ENCODE measurements at regions not wholly inside any gene's neighbourhood (a gene's known extent, or its start where the extent isn't known, plus 50 kb on each side); places are given as distances from the start of the nearest gene placed in this dataset.

DNA sequence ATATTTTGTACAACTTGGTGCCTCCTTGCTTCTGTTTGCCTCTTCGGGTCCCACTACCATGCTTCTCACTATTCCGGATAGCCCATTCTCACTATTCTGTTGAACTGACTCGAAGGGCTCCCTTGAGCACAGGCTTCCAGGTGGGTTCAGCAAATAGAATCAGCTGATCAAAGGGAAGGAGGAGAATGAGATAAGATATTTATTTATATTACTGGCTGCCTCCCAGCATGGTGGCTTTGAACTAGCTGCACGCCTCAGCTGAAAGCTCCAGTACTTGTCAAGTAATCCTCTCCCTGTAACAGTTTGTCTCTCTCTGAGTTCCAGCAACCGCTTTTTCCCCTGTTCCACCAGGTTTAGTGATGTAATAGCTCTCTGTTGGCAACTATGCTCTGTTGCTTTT is 187.8 kb upstream of the HNRNPA3 start:
- no peaks in the 10 kb centered on the region for H3K27me3 ChIP-seq (ENCODE audit: control insufficient read depth, insufficient read depth, low read length, poor library complexity, severe bottlenecking)
- 83 to 88% methylated on average over 5 of the region's 5 CpGs for WGBS, 2 experiments

DNA sequence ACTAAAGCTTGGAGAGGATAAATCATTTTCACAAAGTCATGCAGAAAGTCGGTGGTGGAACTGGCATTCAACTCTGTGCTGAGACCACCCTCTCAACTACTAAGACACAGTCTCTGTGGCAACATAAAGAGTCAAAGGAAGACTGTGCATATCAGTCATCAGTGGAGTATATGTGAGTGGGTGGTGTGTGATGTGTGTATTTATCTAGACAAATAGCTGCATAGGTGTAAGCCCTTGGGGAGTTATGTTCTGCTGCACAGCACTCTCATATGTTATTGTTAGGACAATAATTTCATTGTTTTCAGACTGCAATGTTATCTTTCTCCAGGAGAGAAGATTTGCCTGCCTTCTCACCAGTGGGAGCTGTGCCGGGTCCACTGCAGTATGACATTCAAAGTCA is 186.3 kb upstream of the HNRNPA3 start:
- Histone ChIP-seq H3K27ac (ENCODE audit: insufficient read depth, low read depth, low read length, poor library complexity, severe bottlenecking) (no peak overlapping the region), H3K36me3 (ENCODE audit: control insufficient read depth, insufficient read depth, low read length) (no peaks in the 10 kb centered on the region), H3K4me3 (ENCODE audit: insufficient read depth, low read depth, low read length) (no peak overlapping the region), H3K4me1 (ENCODE audit: control insufficient read depth, insufficient read depth, low read length) (no peaks in the 10 kb centered on the region), H3K27me3 (ENCODE audit: control insufficient read depth, insufficient read depth, low read length, poor library complexity, severe bottlenecking) (no peaks in the 10 kb centered on the region), H3K9me3 (ENCODE audit: control insufficient read depth, low read length) (no peaks in the 10 kb centered on the region)
- WGBS, 2 experiments = 89 to 100% methylated on average over 2 of the region's 2 CpGs

More for the DNA sequence above, 187.8 kb upstream of the HNRNPA3 start:
- Histone ChIP-seq H3K4me3 (ENCODE audit: insufficient read depth, low read depth, low read length) (no peak overlapping the region), H3K9me3 (ENCODE audit: control insufficient read depth, low read length) (no peaks in the 10 kb centered on the region), H3K36me3 (ENCODE audit: control insufficient read depth, insufficient read depth, low read length) (no peaks in the 10 kb centered on the region), H3K27ac (ENCODE audit: insufficient read depth, low read depth, low read length, poor library complexity, severe bottlenecking) (no peak overlapping the region), H3K4me1 (ENCODE audit: control insufficient read depth, insufficient read depth, low read length) (no peaks in the 10 kb centered on the region)

DNA sequence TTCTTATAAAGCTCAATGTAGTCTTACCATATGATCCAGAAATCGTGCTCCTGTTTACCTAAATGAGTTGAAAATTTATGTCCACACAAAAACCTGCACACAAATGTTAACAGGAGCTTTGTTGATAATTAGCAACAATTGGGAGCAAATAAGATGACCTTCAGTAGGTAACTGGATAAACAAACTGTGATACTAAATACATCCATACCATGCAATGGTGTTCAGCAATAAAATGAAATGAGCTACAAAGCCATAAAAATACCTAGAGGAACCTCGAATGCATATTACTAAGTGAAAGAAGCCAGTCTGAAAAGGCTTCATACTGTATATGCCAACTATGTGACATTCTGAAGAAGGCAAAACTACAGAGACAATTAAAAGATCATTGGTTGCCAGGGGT is 185.6 kb upstream of the HNRNPA3 start:
- 92 to 94% methylated on average over 2 of the region's 2 CpGs for WGBS, 2 experiments
- no peaks in the 10 kb centered on the region for H3K27me3 ChIP-seq (ENCODE audit: control insufficient read depth, insufficient read depth, low read length, poor library complexity, severe bottlenecking)
- no peak overlapping the region for H3K4me3 ChIP-seq (ENCODE audit: insufficient read depth, low read depth, low read length)
- no peaks in the 10 kb centered on the region for H3K4me1 ChIP-seq (ENCODE audit: control insufficient read depth, insufficient read depth, low read length)
- no peaks in the 10 kb centered on the region for H3K36me3 ChIP-seq (ENCODE audit: control insufficient read depth, insufficient read depth, low read length)
- no peak overlapping the region for H3K27ac ChIP-seq (ENCODE audit: insufficient read depth, low read depth, low read length, poor library complexity, severe bottlenecking)
- no peaks in the 10 kb centered on the region for H3K9me3 ChIP-seq (ENCODE audit: control insufficient read depth, low read length)

DNA sequence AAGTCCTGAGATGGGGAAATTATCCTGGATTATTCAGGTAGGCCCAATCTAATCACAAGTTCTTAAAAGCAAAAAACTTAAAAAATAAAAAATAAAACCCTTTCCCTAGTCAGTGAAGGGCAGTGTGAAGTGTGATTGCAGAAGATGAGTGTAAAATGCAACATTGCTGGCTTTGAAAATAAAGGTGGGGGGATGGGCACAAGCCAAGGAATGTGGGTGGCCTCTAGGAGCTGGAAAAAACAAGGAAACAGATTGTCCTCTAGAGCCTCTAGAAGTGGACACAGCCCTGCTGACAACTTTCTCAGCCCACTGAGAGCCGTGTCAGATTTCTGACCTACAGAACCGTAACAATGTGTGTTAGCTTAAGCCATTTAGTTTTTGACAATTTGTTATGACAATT is 184.3 kb upstream of the HNRNPA3 start:
- no peaks in the 10 kb centered on the region for H3K27me3 ChIP-seq (ENCODE audit: control insufficient read depth, insufficient read depth, low read length, poor library complexity, severe bottlenecking)
- no peak overlapping the region for H3K27ac ChIP-seq (ENCODE audit: insufficient read depth, low read depth, low read length, poor library complexity, severe bottlenecking)
- 75 to 90% methylated on average over 2 of the region's 2 CpGs for WGBS, 2 experiments

DNA sequence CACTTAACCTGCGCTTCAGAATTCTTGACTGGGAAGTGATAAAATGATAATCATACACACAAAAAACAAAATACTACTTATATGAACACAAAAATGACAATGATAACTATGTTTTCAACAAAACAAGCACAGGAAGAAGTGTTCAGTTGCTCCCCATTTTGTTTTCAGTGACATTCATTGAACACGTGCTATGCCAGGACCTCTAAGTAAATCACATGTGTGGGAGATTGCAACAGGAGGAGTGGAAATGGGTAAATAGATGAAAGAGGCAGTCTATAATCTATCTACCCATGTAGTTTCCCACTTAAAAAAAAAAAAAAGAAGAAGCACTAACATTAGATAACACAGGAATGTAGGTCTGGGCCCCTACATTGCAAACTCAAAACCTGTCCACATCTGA is 183.5 kb upstream of the HNRNPA3 start:
- no peak overlapping the region for H3K4me3 ChIP-seq (ENCODE audit: insufficient read depth, low read depth, low read length)
- WGBS, 2 experiments = 97 to 100% methylated on average over 1 to 2 of the region's 2 CpGs
- no peaks in the 10 kb centered on the region for H3K36me3 ChIP-seq (ENCODE audit: control insufficient read depth, insufficient read depth, low read length)
- H3K27ac ChIP-seq (ENCODE audit: insufficient read depth, low read depth, low read length, poor library complexity, severe bottlenecking) = no peak overlapping the region
- no peaks in the 10 kb centered on the region for H3K4me1 ChIP-seq (ENCODE audit: control insufficient read depth, insufficient read depth, low read length)
- no peaks in the 10 kb centered on the region for H3K9me3 ChIP-seq (ENCODE audit: control insufficient read depth, low read length)
- H3K27me3 ChIP-seq (ENCODE audit: control insufficient read depth, insufficient read depth, low read length, poor library complexity, severe bottlenecking) = no peaks in the 10 kb centered on the region

More for the DNA sequence above, 184.3 kb upstream of the HNRNPA3 start:
- Histone ChIP-seq H3K36me3 (ENCODE audit: control insufficient read depth, insufficient read depth, low read length) (no peaks in the 10 kb centered on the region), H3K4me3 (ENCODE audit: insufficient read depth, low read depth, low read length) (no peak overlapping the region), H3K9me3 (ENCODE audit: control insufficient read depth, low read length) (no peaks in the 10 kb centered on the region), H3K4me1 (ENCODE audit: control insufficient read depth, insufficient read depth, low read length) (no peaks in the 10 kb centered on the region)

DNA sequence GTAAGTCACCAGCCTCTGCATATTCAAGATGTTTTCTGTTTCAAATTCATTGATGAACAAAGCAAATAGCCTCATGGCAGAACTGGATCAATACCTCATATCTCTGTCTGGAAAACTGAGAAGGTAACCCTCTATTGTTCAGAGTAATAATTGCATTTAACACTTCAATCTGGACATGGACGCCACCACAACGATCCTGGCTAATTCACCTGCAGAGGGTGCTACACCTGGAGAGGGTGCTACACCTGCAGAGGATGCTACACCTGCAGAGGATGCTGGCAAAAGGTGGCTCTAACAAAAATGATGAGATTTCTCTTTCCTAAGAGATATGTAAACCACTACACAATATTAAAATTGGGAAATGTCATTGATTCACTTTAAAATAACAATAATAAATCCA is 183.1 kb upstream of the HNRNPA3 start:
- H3K27ac ChIP-seq (ENCODE audit: insufficient read depth, low read depth, low read length, poor library complexity, severe bottlenecking) = no peak overlapping the region
- no peaks in the 10 kb centered on the region for H3K4me1 ChIP-seq (ENCODE audit: control insufficient read depth, insufficient read depth, low read length)
- H3K27me3 ChIP-seq (ENCODE audit: control insufficient read depth, insufficient read depth, low read length, poor library complexity, severe bottlenecking) = no peaks in the 10 kb centered on the region
- no peak overlapping the region for H3K4me3 ChIP-seq (ENCODE audit: insufficient read depth, low read depth, low read length)
- 77 to 82% methylated on average over 2 of the region's 2 CpGs for WGBS, 2 experiments
- H3K36me3 ChIP-seq (ENCODE audit: control insufficient read depth, insufficient read depth, low read length) = no peaks in the 10 kb centered on the region
- H3K9me3 ChIP-seq (ENCODE audit: control insufficient read depth, low read length) = no peaks in the 10 kb centered on the region

DNA sequence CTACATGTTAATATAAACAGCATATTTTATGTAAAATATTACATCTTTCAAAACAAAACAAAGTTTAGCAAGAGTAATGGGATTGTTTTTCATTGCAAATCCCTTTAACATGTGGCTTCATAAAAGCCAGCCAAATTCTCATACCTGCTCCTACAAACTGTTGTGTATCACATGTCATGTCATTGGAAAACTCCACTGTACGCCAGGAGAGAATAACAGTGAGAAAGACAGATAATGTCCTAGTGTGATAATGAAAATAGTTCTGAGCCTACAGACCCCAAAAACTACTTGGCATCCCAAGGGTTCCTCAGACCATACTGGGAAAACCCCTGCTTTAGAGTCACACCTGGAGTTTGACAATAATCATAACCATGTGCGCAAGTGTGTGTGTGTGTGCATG is 182.7 kb upstream of the HNRNPA3 start:
- 93 to 100% methylated on average over 1 to 2 of the region's 2 CpGs for WGBS, 2 experiments
- H3K4me3 ChIP-seq (ENCODE audit: insufficient read depth, low read depth, low read length) = no peak overlapping the region
- no peaks in the 10 kb centered on the region for H3K9me3 ChIP-seq (ENCODE audit: control insufficient read depth, low read length)
- no peaks in the 10 kb centered on the region for H3K36me3 ChIP-seq (ENCODE audit: control insufficient read depth, insufficient read depth, low read length)
- no peak overlapping the region for H3K27ac ChIP-seq (ENCODE audit: insufficient read depth, low read depth, low read length, poor library complexity, severe bottlenecking)
- H3K4me1 ChIP-seq (ENCODE audit: control insufficient read depth, insufficient read depth, low read length) = no peaks in the 10 kb centered on the region
- no peaks in the 10 kb centered on the region for H3K27me3 ChIP-seq (ENCODE audit: control insufficient read depth, insufficient read depth, low read length, poor library complexity, severe bottlenecking)

DNA sequence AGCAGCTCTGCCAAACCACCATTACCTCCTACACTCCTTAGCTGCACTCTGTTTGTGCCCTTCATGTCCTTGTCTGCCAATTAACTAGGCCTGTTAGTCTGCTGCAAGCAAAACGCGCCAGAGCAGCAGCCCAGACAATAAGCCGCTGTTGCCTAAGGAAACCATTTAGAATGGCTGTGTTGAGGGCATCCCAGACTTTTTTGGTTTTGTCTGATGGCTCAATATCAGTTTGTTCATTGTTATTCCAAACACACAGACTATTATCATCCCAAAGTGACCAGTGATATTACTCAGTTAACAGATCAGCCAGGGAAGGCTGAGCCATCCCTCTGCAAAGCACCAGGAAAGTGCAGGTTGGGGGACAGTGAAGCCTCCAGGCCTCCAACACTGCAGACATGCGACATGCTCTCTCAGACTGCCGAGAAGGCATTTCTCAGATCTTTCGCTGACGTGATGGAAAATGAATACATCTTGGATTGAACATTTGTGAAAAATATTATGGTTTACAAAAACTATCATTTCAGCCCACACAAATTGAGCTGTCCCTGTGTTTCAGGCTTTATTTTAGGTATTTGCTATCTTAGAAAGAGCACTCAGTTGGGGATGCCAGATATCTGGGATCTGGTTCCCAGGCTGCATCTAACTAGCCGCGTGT is 182.0 kb upstream of the HNRNPA3 start:
- H3K27ac ChIP-seq (ENCODE audit: insufficient read depth, low read depth, low read length, poor library complexity, severe bottlenecking) = no peak overlapping the region

DNA sequence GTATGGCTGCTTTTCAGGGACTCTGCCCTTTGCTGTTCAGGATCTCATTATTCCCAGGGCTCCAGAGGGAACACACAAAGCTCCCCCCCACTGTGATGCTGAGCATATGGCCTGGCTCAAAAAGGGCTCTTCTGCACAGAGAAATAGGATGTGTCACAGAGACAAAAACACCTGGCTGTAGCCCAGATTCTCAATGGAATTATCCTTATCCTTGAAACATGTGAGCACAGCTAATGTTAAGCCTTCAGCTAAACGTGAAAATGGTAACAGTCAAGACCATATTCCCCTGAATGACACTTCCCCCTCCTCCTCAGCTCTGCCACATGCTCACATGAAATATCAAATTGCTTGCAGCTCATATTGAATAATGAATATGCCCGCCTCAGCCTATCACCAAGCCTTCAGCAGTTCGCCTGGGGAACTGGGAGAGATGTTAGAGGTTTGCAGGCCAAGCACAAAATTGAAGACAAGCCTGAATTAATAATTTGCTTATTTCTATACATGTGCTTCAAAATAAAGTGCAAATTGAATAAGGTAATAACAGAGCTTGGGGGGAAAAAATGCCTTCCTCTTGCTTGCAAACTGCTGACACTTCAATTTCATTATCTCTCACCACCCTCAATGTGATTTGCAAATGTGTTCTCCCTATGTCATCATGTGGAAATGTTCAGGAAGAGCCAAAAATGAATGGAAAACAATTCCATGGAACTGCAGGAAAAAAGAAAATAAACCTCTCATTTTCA is 181.0 kb upstream of the HNRNPA3 start:
- H3K4me3 ChIP-seq (ENCODE audit: insufficient read depth, low read depth, low read length) = no peak overlapping the region
- no peak overlapping the region for H3K27ac ChIP-seq (ENCODE audit: insufficient read depth, low read depth, low read length, poor library complexity, severe bottlenecking)
- H3K9me3 ChIP-seq (ENCODE audit: control insufficient read depth, low read length) = no peaks in the 10 kb centered on the region
- H3K27me3 ChIP-seq (ENCODE audit: control insufficient read depth, insufficient read depth, low read length, poor library complexity, severe bottlenecking) = no peaks in the 10 kb centered on the region
- WGBS, 2 experiments = 79 to 83% methylated on average over 3 of the region's 3 CpGs
- H3K4me1 ChIP-seq (ENCODE audit: control insufficient read depth, insufficient read depth, low read length) = no peaks in the 10 kb centered on the region
- H3K36me3 ChIP-seq (ENCODE audit: control insufficient read depth, insufficient read depth, low read length) = no peaks in the 10 kb centered on the region

More for the DNA sequence above, 182.0 kb upstream of the HNRNPA3 start:
- no peaks in the 10 kb centered on the region for H3K4me1 ChIP-seq (ENCODE audit: control insufficient read depth, insufficient read depth, low read length)
- H3K4me3 ChIP-seq (ENCODE audit: insufficient read depth, low read depth, low read length) = no peak overlapping the region
- H3K27me3 ChIP-seq (ENCODE audit: control insufficient read depth, insufficient read depth, low read length, poor library complexity, severe bottlenecking) = no peaks in the 10 kb centered on the region
- WGBS, 2 experiments = 86 to 89% methylated on average over 9 of the region's 9 CpGs
- H3K36me3 ChIP-seq (ENCODE audit: control insufficient read depth, insufficient read depth, low read length) = no peaks in the 10 kb centered on the region
- H3K9me3 ChIP-seq (ENCODE audit: control insufficient read depth, low read length) = no peaks in the 10 kb centered on the region

DNA sequence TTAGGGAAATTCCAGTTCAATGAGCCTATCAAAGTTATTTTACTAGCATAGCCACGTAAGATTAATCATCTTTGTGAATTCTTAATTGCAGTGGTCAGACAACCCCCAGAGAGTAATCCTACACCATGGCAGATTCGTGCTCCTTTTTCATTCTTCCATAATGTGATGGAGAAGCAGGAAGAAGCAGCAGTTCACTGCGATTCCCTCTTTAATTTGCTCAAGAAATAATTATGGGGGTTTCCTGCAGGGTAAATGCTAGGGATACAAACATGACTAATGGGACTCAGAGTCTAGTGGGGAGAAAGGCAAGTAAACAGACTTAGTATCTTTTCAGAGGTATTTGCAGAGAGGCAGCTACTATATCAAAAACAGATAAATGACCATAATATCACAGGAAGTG is 175.8 kb upstream of the HNRNPA3 start:
- Histone ChIP-seq H3K36me3 (ENCODE audit: control insufficient read depth, insufficient read depth, low read length) (no peaks in the 10 kb centered on the region), H3K27ac (ENCODE audit: insufficient read depth, low read depth, low read length, poor library complexity, severe bottlenecking) (no peak overlapping the region), H3K4me3 (ENCODE audit: insufficient read depth, low read depth, low read length) (no peak overlapping the region), H3K4me1 (ENCODE audit: control insufficient read depth, insufficient read depth, low read length) (no peaks in the 10 kb centered on the region), H3K27me3 (ENCODE audit: control insufficient read depth, insufficient read depth, low read length, poor library complexity, severe bottlenecking) (no peaks in the 10 kb centered on the region), H3K9me3 (ENCODE audit: control insufficient read depth, low read length) (no peaks in the 10 kb centered on the region)
- WGBS, 2 experiments = 81 to 90% methylated on average over 3 of the region's 3 CpGs

Measured in ectodermal cell (in vitro differentiated cells).